Prostate gland (tissue), 2 donors: ENCODE measurements at regions not wholly inside any gene's neighbourhood (a gene's known extent, or its start where the extent isn't known, plus 50 kb on each side); places are given as distances from the start of the nearest gene placed in this dataset.

Experiments used
- DNase-seq: peaks from one replicate; pipeline ENCODE4 v3.0.0-alpha.2; 2019; ENCODE audit warnings: low spot score
- H3K27ac ChIP-seq, 2 donors: fragments of 200-600 bp; sonication (generic); 2 replicates each; pipeline ENCODE4 v1.5.1; 2017 to 2019
- H3K27me3 ChIP-seq: fragments of 200-600 bp; sonication (generic); replicated peaks from 2 replicates; pipeline ENCODE4 v1.5.1; 2019; ENCODE audit not compliant: insufficient read depth
- H3K36me3 ChIP-seq, 2 donors: fragments of 200-600 bp; sonication (generic); 1 replicate in 1 of 2; 2 replicates in 1 of 2; pipeline versions ENCODE4 v1.5.1 to v1.8.1; 2017 to 2019
- H3K4me1 ChIP-seq: fragments of 200-600 bp; sonication (generic); replicated peaks from 2 replicates; pipeline ENCODE4 v1.5.1; 2019
- H3K4me3 ChIP-seq, 2 donors: fragments of 200-600 bp; sonication (generic); 2 replicates each; pipeline ENCODE4 v1.5.1; 2017 to 2019
- H3K9me3 ChIP-seq: fragments of 200-600 bp; sonication (generic); 2 replicates; pipeline ENCODE4 v1.5.1; 2017
- CTCF ChIP-seq, 4 experiments: fragments of 200-600 bp in 2 of 4; fragments of 450-650 bp in 2 of 4; sonication (generic) in 2 of 4; IDR thresholded peaks; 1 replicate in 3 of 4; 2 replicates in 1 of 4; pipeline ENCODE4 v1.5.1; 2016 to 2019; ENCODE audit warnings: antibody characterized with exemption in 4 of 4, mild to moderate bottlenecking in 2 of 4, moderate library complexity in 2 of 4
- POLR2A ChIP-seq: fragments of 450-650 bp; IDR thresholded peaks from one replicate; pipeline ENCODE4 v1.6.1; 2016; ENCODE audit warnings: antibody characterized with exemption, mild to moderate bottlenecking
- POLR2AphosphoS5 ChIP-seq: sonication (generic); formaldehyde crosslinking; IDR thresholded peaks from one replicate; pipeline ENCODE4 v1.6.1; 2017; ENCODE audit warnings: antibody characterized with exemption
- WGBS: methylation state at CpG from one replicate; pipeline ENCODE4 v1.1.5; 2018; 5-methylcytosine and 5-hydroxymethylcytosine counted together
- intact Hi-C: fragments of 100-400 bp; cut with DNase I; formaldehyde crosslinking; loops from one replicate; pipeline ENCODE4 v1.14.2; 2022

GRCh38 chr2:148592791-148593190, 51.8 kb upstream of the EPC2 start:
- 80% methylated on average over 3 of the region's 3 CpGs for WGBS
- no peaks in the 10 kb centered on the region for H3K36me3 ChIP-seq
- no peaks in the 10 kb centered on the region for H3K27me3 ChIP-seq
- no peaks in the 10 kb centered on the region for H3K4me1 ChIP-seq
- no peak overlapping the region for H3K4me3 ChIP-seq
- no peak overlapping the region for H3K27ac ChIP-seq
- intact Hi-C loops: no loop called here
- no peak for DNase-seq
- no peaks in the 10 kb centered on the region for H3K9me3 ChIP-seq
- TF ChIP-seq CTCF (IDR thresholded peaks at IDR 0.05) (no peak), POLR2AphosphoS5 (no peak), POLR2A (no peak)

DNA sequence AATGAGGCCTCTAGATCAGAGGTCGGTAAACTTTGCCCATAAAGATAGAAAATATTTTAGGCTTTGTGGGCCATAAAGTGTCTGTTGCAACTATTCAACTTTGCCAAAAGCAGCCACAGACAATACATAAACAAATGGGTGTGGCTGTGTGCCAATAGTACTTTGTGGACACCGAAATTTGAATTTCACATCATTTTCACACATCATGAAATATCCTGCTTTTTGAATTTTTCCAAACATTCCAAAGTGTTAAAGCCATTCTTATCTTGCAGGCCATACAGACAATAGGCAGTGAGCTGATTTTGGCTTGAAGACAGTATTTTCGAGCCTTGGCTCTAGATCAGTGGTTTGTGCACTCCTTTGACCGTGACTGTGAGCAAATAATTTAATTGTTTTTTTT, 51.1 kb upstream of the EPC2 start:
- WGBS: 10% methylated on average over 4 of the region's 4 CpGs
- H3K27me3 ChIP-seq: no peaks in the 10 kb centered on the region

GRCh38 chr2:148594216-148594615, 50.3 kb upstream of the EPC2 start:
- intact Hi-C loops: no loop called here
- no peaks in the 10 kb centered on the region for H3K36me3 ChIP-seq
- no peaks in the 10 kb centered on the region for H3K4me1 ChIP-seq
- TF ChIP-seq CTCF (IDR thresholded peaks at IDR 0.05) (no peak), POLR2A (no peak), POLR2AphosphoS5 (peak; percentile 76)
- 48% methylated on average over 5 of the region's 5 CpGs for WGBS
- no peaks in the 10 kb centered on the region for H3K9me3 ChIP-seq
- no peaks in the 10 kb centered on the region for H3K27me3 ChIP-seq
- DNase-seq: peak; percentile 71
- H3K27ac ChIP-seq: no peak overlapping the region
- no peak overlapping the region for H3K4me3 ChIP-seq

More for the DNA sequence above, 51.1 kb upstream of the EPC2 start:
- no peak for TF ChIP-seq CTCF (IDR thresholded peaks at IDR 0.05)
- TF ChIP-seq POLR2A: no peak
- TF ChIP-seq POLR2AphosphoS5: no peak
- intact Hi-C loops: no loop called here
- no peak overlapping the region for H3K27ac ChIP-seq
- no peaks in the 10 kb centered on the region for H3K4me1 ChIP-seq
- DNase-seq: no peak
- H3K4me3 ChIP-seq: no peak overlapping the region
- no peaks in the 10 kb centered on the region for H3K9me3 ChIP-seq
- no peaks in the 10 kb centered on the region for H3K36me3 ChIP-seq
